ENCODE measurements at regions not wholly inside any gene's neighbourhood (a gene's known extent, or its start where the extent isn't known, plus 50 kb on each side); places are given as distances from the start of the nearest gene placed in this dataset.

GRCh38 chr3:76873532-76874242 is 166.2 kb upstream of the ROBO2 start:
- in situ Hi-C loops (cut with HindIII; ENCODE audit: low sequenced_read_pairs): no loop called here
- no peak for DNase-seq (ENCODE audit: low spot score)

- in situ Hi-C loops (cut with HindIII; ENCODE audit: low sequenced_read_pairs): no loop called here
- DNase-seq (ENCODE audit: low spot score): no peak
These were observed 159.9 kb upstream of the ROBO2 start for GRCh38 chr3:76879959-76880358.

- in situ Hi-C loops (cut with HindIII; ENCODE audit: low sequenced_read_pairs): no loop called here
- DNase-seq (ENCODE audit: low spot score): no peak
These were observed 153.0 kb upstream of the ROBO2 start for GRCh38 chr3:76886761-76887500.

GRCh38 chr3:76888856-76889255 is 151.0 kb upstream of the ROBO2 start:
- DNase-seq (ENCODE audit: low spot score): peak; percentile 15
- in situ Hi-C loops (cut with HindIII; ENCODE audit: low sequenced_read_pairs): no loop called here

GRCh38 chr3:76889911-76890310 is 150.0 kb upstream of the ROBO2 start:
- in situ Hi-C loops (cut with HindIII; ENCODE audit: low sequenced_read_pairs): no loop called here

GRCh38 chr3:76897076-76897475 is 142.8 kb upstream of the ROBO2 start:
- in situ Hi-C loops (cut with HindIII; ENCODE audit: low sequenced_read_pairs): no loop called here
- DNase-seq (ENCODE audit: low spot score): no peak

More at GRCh38 chr3:76889911-76890310, 150.0 kb upstream of the ROBO2 start:
- DNase-seq (ENCODE audit: low spot score): no peak

GRCh38 chr3:76900596-76900995 is 139.3 kb upstream of the ROBO2 start:
- in situ Hi-C loops (cut with HindIII; ENCODE audit: low sequenced_read_pairs): no loop called here
- DNase-seq (ENCODE audit: low spot score): no peak

- in situ Hi-C loops (cut with HindIII; ENCODE audit: low sequenced_read_pairs): no loop called here
- DNase-seq (ENCODE audit: low spot score): no peak
These were observed 131.7 kb upstream of the ROBO2 start for GRCh38 chr3:76908156-76908555.

- in situ Hi-C loops (cut with HindIII; ENCODE audit: low sequenced_read_pairs): no loop called here
- DNase-seq (ENCODE audit: low spot score): no peak
These were observed 127.0 kb upstream of the ROBO2 start for GRCh38 chr3:76912841-76913383.

- in situ Hi-C loops (cut with HindIII; ENCODE audit: low sequenced_read_pairs): no loop called here
- DNase-seq (ENCODE audit: low spot score): no peak
These were observed 122.5 kb upstream of the ROBO2 start for GRCh38 chr3:76917436-76917835.

GRCh38 chr3:76920511-76920910 is 119.4 kb upstream of the ROBO2 start:
- DNase-seq (ENCODE audit: low spot score): no peak
- in situ Hi-C loops (cut with HindIII; ENCODE audit: low sequenced_read_pairs): no loop called here

GRCh38 chr3:76923485-76923884 is 116.4 kb upstream of the ROBO2 start:
- DNase-seq (ENCODE audit: low spot score): no peak
- in situ Hi-C loops (cut with HindIII; ENCODE audit: low sequenced_read_pairs): no loop called here

- in situ Hi-C loops (cut with HindIII; ENCODE audit: low sequenced_read_pairs): no loop called here
- DNase-seq (ENCODE audit: low spot score): no peak
These were observed 109.2 kb upstream of the ROBO2 start for GRCh38 chr3:76930712-76931111.

GRCh38 chr3:76933245-76933644 is 106.7 kb upstream of the ROBO2 start:
- no peak for DNase-seq (ENCODE audit: low spot score)
- in situ Hi-C loops (cut with HindIII; ENCODE audit: low sequenced_read_pairs): no loop called here

- in situ Hi-C loops (cut with HindIII; ENCODE audit: low sequenced_read_pairs): no loop called here
- no peak for DNase-seq (ENCODE audit: low spot score)
These were observed 100.9 kb upstream of the ROBO2 start for GRCh38 chr3:76938962-76939361.

GRCh38 chr3:76940181-76940770 is 99.6 kb upstream of the ROBO2 start:
- in situ Hi-C loops (cut with HindIII; ENCODE audit: low sequenced_read_pairs): no loop called here

GRCh38 chr3:76941376-76941775 is 98.5 kb upstream of the ROBO2 start:
- in situ Hi-C loops (cut with HindIII; ENCODE audit: low sequenced_read_pairs): no loop called here
- DNase-seq (ENCODE audit: low spot score): no peak

More at GRCh38 chr3:76940181-76940770, 99.6 kb upstream of the ROBO2 start:
- DNase-seq (ENCODE audit: low spot score): no peak

GRCh38 chr3:76942101-76942500 is 97.8 kb upstream of the ROBO2 start:
- no peak for DNase-seq (ENCODE audit: low spot score)
- in situ Hi-C loops (cut with HindIII; ENCODE audit: low sequenced_read_pairs): no loop called here

GRCh38 chr3:76943058-76943457 is 96.8 kb upstream of the ROBO2 start:
- DNase-seq (ENCODE audit: low spot score): no peak
- in situ Hi-C loops (cut with HindIII; ENCODE audit: low sequenced_read_pairs): no loop called here

GRCh38 chr3:76943671-76944070 is 96.2 kb upstream of the ROBO2 start:
- no peak for DNase-seq (ENCODE audit: low spot score)
- in situ Hi-C loops (cut with HindIII; ENCODE audit: low sequenced_read_pairs): no loop called here
